Trophoblast cell (in vitro differentiated cells and primary cell): ENCODE measurements at regions not wholly inside any gene's neighbourhood (a gene's known extent, or its start where the extent isn't known, plus 50 kb on each side); places are given as distances from the start of the nearest gene placed in this dataset.

ENCODE experiments used
- DNase-seq, 2 donors: peaks; one replicate each; pipeline ENCODE4 v3.0.0-alpha.2; 2016
- H2AFZ ChIP-seq: 2 replicates; pipeline ENCODE4 v1.6.1; 2013; ENCODE audit warnings: low read length, moderate library complexity, mild to moderate bottlenecking; ENCODE audit not compliant: insufficient read depth, poor library complexity
- H2AK5ac ChIP-seq: 2 replicates; pipeline ENCODE4 v1.6.1; 2013; ENCODE audit warnings: mild to moderate bottlenecking, low read length
- H2BK120ac ChIP-seq: 2 replicates; pipeline ENCODE4 v1.6.1; 2013; ENCODE audit warnings: low read length, mild to moderate bottlenecking, moderate library complexity; ENCODE audit not compliant: insufficient read depth, poor library complexity
- H2BK12ac ChIP-seq: 2 replicates; pipeline ENCODE4 v1.6.1; 2013; ENCODE audit warnings: mild to moderate bottlenecking, low read length, moderate library complexity
- H2BK5ac ChIP-seq: 2 replicates; pipeline ENCODE4 v1.6.1; 2013; ENCODE audit warnings: low read length, low read depth, moderate library complexity, mild to moderate bottlenecking; ENCODE audit not compliant: poor library complexity
- H3K14ac ChIP-seq: 2 replicates; pipeline ENCODE4 v1.6.1; 2013; ENCODE audit warnings: mild to moderate bottlenecking, low read length
- H3K18ac ChIP-seq: 2 replicates; pipeline ENCODE4 v1.6.1; 2013; ENCODE audit warnings: mild to moderate bottlenecking, low read length
- H3K23ac ChIP-seq: 2 replicates; pipeline ENCODE4 v1.6.1; 2013; ENCODE audit warnings: low read length
- H3K27ac ChIP-seq: 2 replicates; pipeline ENCODE4 v1.5.1; 2013; ENCODE audit warnings: low read depth, mild to moderate bottlenecking, inconsistent platforms, low read length, moderate library complexity
- H3K27me3 ChIP-seq: 2 replicates; pipeline ENCODE4 v1.6.1; 2013; ENCODE audit warnings: inconsistent platforms, mild to moderate bottlenecking, low read length, moderate library complexity; ENCODE audit not compliant: insufficient read depth
- H3K36me3 ChIP-seq, 2 experiments: 1 replicate in 1 of 2; 2 replicates in 1 of 2; pipeline ENCODE4 v1.6.1; 2013; ENCODE audit warnings: low read length in 2 of 2, mild to moderate bottlenecking in 2 of 2, moderate library complexity in 1 of 2; ENCODE audit not compliant: insufficient read depth in 2 of 2, control insufficient read depth in 1 of 2
- H3K4ac ChIP-seq: 2 replicates; pipeline ENCODE4 v1.6.1; 2013; ENCODE audit warnings: low read depth, mild to moderate bottlenecking, low read length, moderate library complexity
- H3K4me1 ChIP-seq, 2 experiments: 1 replicate in 1 of 2; 2 replicates in 1 of 2; pipeline ENCODE4 v1.6.1; 2013; ENCODE audit warnings: low read length in 2 of 2, mild to moderate bottlenecking in 2 of 2, moderate library complexity in 1 of 2; ENCODE audit not compliant: insufficient read depth in 2 of 2, control insufficient read depth in 1 of 2
- H3K4me2 ChIP-seq: 2 replicates; pipeline ENCODE4 v1.6.1; 2013; ENCODE audit warnings: inconsistent platforms, mild to moderate bottlenecking, low read length, moderate library complexity
- H3K4me3 ChIP-seq: 2 replicates; pipeline ENCODE4 v1.5.1; 2013; ENCODE audit warnings: mild to moderate bottlenecking, low read depth, low read length, inconsistent platforms
- H3K79me1 ChIP-seq: one replicate; pipeline ENCODE4 v1.6.1; 2013; ENCODE audit warnings: low read length
- H3K79me2 ChIP-seq: 2 replicates; pipeline ENCODE4 v1.6.1; 2013; ENCODE audit warnings: low read length, mild to moderate bottlenecking; ENCODE audit not compliant: control insufficient read depth, insufficient read depth, poor library complexity
- H3K9ac ChIP-seq: 2 replicates; pipeline ENCODE4 v1.6.1; 2013; ENCODE audit warnings: mild to moderate bottlenecking, low read length
- H3K9me3 ChIP-seq: 2 replicates; pipeline ENCODE4 v1.6.1; 2013; ENCODE audit warnings: low read depth, mild to moderate bottlenecking, control low read depth, inconsistent platforms, low read length; ENCODE audit not compliant: insufficient read depth
- H4K12ac ChIP-seq: 2 replicates; pipeline ENCODE4 v1.6.1; 2013; ENCODE audit warnings: low read depth, mild to moderate bottlenecking, low read length, moderate library complexity
- H4K8ac ChIP-seq: 2 replicates; pipeline ENCODE4 v1.6.1; 2013; ENCODE audit warnings: low read depth, mild to moderate bottlenecking, low read length, moderate library complexity
- H4K91ac ChIP-seq: one replicate; pipeline ENCODE4 v1.6.1; 2013; ENCODE audit warnings: low read depth, mild to moderate bottlenecking, low read length, moderate library complexity
- WGBS: extraction: QIAGEN DNeasy Blood & Tissue Kit; methylation state at CpG from one replicate; pipeline ENCODE4 v1.1.7; 2013; ENCODE audit warnings: missing lambda C conversion rate; ENCODE audit not compliant: insufficient read length, insufficient coverage; ENCODE audit errors: extremely low coverage; 5-methylcytosine and 5-hydroxymethylcytosine counted together

DNA sequence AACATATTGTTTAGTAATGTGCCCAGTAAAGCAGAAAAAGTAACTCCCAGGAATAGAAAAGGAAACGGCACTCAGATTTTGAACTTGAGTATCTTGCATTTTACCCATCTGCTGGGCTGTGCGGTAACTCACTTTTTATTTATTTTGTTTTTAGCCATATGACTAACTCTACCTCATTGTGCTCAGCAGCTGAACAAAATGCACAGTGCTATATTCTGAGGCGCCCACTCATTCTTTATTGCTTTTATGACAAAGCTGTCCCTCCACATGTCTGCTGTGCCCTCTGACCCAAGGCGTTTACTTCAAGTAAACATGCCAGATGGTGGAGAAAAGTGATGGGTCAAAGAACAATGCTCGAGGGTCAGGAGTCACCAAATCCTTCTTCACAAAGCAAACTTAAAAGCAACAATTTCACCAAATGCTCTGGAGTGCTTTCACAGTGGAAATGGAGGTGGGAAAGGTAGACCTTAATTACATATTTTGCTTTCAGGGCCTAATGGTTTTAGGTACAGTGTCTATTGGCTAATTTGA is 215.2 kb upstream of the ELAVL2 start:
- H2BK12ac ChIP-seq, result no peak overlapping the region
- no peaks in the 10 kb centered on the region for H3K79me2 ChIP-seq
- H2AK5ac ChIP-seq, result no peak overlapping the region
- no peak overlapping the region for H2BK5ac ChIP-seq
- no peaks in the 10 kb centered on the region for H3K79me1 ChIP-seq
- H3K9me3 ChIP-seq, result no peaks in the 10 kb centered on the region
- no peaks in the 10 kb centered on the region for H3K4me1 ChIP-seq
- H3K27me3 ChIP-seq, result no peaks in the 10 kb centered on the region
- no peak overlapping the region for H3K9ac ChIP-seq
- no peak overlapping the region for H3K27ac ChIP-seq
- H2BK120ac ChIP-seq, result no peak overlapping the region
- no peak overlapping the region for H3K4me2 ChIP-seq
- no CpG with 5 or more reads among the region's 5 CpGs for WGBS
- H4K12ac ChIP-seq, result no peak overlapping the region
- H3K4me3 ChIP-seq, result no peak overlapping the region
- no peak overlapping the region for H4K91ac ChIP-seq
- no peak overlapping the region for H3K4ac ChIP-seq
- H4K8ac ChIP-seq, result no peak overlapping the region
- no peak overlapping the region for H2AFZ ChIP-seq
- no peak overlapping the region for H3K23ac ChIP-seq
- no peak overlapping the region for H3K14ac ChIP-seq
- DNase-seq, result no peak
- H3K18ac ChIP-seq, result no peak overlapping the region
- H3K36me3 ChIP-seq, result no peaks in the 10 kb centered on the region

DNA sequence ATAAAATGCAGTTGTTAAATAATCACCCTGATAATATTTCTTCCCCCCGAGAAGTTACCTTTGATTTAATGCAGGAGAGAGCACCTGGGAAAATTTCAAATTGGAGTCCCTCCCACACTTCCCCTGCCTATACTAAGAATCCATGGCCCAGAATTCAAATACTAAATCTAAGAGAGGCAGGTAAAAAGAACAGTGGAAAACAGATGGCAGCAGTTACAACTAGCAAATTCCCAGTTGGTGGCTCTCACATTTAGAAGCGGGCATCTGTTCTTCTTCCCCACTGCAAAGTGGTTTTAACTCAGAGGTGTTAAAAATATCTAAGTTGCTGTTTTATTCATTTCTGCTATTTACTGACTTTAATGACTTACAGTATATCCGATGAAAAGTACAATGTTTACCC is 210.4 kb upstream of the ELAVL2 start:
- Histone ChIP-seq H3K4me2 (no peak overlapping the region), H3K27me3 (no peaks in the 10 kb centered on the region)
- WGBS, result no CpG with 5 or more reads among the region's 3 CpGs

DNA sequence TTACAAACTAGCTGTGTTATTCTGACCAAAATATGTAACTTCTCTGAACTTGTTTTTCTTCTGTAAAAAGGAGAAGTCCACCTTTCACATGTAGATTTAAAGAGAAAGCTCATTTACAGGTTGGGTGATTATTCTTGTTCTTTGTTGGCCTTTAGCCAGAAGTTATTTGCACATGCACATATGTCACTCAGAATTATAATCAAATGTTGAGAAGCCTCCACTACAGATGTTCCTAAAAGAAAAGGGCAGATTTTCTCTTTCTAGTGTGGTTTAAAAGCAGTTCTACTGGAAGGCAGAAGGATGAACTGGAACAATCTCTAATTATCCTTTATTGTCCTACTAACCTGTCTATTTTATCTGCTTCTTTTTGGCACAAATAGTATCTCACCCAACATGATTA is 209.8 kb upstream of the ELAVL2 start:
- Histone ChIP-seq H2AK5ac (no peak overlapping the region), H3K23ac (no peak overlapping the region), H4K91ac (no peak overlapping the region), H3K27ac (no peak overlapping the region), H3K4me3 (no peak overlapping the region), H2BK120ac (no peak overlapping the region), H3K18ac (no peak overlapping the region), H3K27me3 (no peaks in the 10 kb centered on the region), H3K9ac (no peak overlapping the region), H3K9me3 (no peaks in the 10 kb centered on the region), H3K4ac (no peak overlapping the region), H3K79me2 (no peaks in the 10 kb centered on the region), H4K12ac (no peak overlapping the region), H2AFZ (no peak overlapping the region), H2BK12ac (no peak overlapping the region), H3K79me1 (no peaks in the 10 kb centered on the region), H3K4me2 (no peak overlapping the region), H4K8ac (no peak overlapping the region), H3K36me3 (no peaks in the 10 kb centered on the region), H3K14ac (no peak overlapping the region), H2BK5ac (no peak overlapping the region), H3K4me1 (no peaks in the 10 kb centered on the region)
- DNase-seq, result no peak

More for the DNA sequence above, 210.4 kb upstream of the ELAVL2 start:
- Histone ChIP-seq H4K8ac (no peak overlapping the region), H3K18ac (no peak overlapping the region), H2BK5ac (no peak overlapping the region), H4K12ac (no peak overlapping the region), H4K91ac (no peak overlapping the region), H2AFZ (no peak overlapping the region), H3K4ac (no peak overlapping the region), H3K14ac (no peak overlapping the region), H2BK120ac (no peak overlapping the region), H3K79me1 (no peaks in the 10 kb centered on the region), H3K4me1 (no peaks in the 10 kb centered on the region), H3K9ac (no peak overlapping the region), H3K4me3 (no peak overlapping the region), H3K36me3 (no peaks in the 10 kb centered on the region), H3K23ac (no peak overlapping the region), H2BK12ac (no peak overlapping the region), H3K79me2 (no peaks in the 10 kb centered on the region), H2AK5ac (no peak overlapping the region), H3K9me3 (no peaks in the 10 kb centered on the region), H3K27ac (no peak overlapping the region)
- DNase-seq, result no peak

DNA sequence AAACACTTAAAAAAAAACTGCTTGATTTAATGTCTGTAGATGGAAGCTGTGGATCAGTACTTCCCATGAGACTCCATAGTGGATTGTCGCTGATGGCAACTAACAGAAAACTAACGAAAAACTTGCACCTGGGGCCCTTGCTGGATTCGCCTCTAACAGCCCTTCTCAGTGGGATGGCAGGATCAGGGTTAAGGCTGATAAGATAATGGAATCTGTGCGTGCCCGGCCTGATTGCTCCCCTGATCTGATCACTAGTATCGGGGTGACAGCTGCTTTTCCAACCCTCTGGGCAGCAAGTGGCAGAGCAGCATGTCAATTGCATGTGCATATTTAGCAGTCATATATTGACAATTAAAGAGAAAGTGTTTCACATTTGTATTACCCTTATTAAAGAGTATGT is 185.8 kb upstream of the ELAVL2 start:
- Histone ChIP-seq H3K27ac (no peak overlapping the region), H4K91ac (no peak overlapping the region)
- WGBS, result no CpG with 5 or more reads among the region's 6 CpGs

More for the DNA sequence above, 185.8 kb upstream of the ELAVL2 start:
- H2AFZ ChIP-seq, result no peak overlapping the region
- H2BK5ac ChIP-seq, result no peak overlapping the region
- no peak overlapping the region for H3K14ac ChIP-seq
- no peak overlapping the region for H4K8ac ChIP-seq
- H3K9ac ChIP-seq, result no peak overlapping the region
- H3K36me3 ChIP-seq, result no peaks in the 10 kb centered on the region
- no peaks in the 10 kb centered on the region for H3K4me1 ChIP-seq
- H3K4me2 ChIP-seq, result no peak overlapping the region
- H2BK12ac ChIP-seq, result no peak overlapping the region
- no peak for DNase-seq
- H3K4ac ChIP-seq, result no peak overlapping the region
- no peaks in the 10 kb centered on the region for H3K9me3 ChIP-seq
- H3K4me3 ChIP-seq, result no peak overlapping the region
- no peak overlapping the region for H2AK5ac ChIP-seq
- H3K79me1 ChIP-seq, result no peaks in the 10 kb centered on the region
- no peak overlapping the region for H3K23ac ChIP-seq
- H3K27me3 ChIP-seq, result no peaks in the 10 kb centered on the region
- no peak overlapping the region for H4K12ac ChIP-seq
- no peaks in the 10 kb centered on the region for H3K79me2 ChIP-seq
- H3K18ac ChIP-seq, result no peak overlapping the region
- H2BK120ac ChIP-seq, result no peak overlapping the region
